GM23248 (cell line): ENCODE measurements at regions not wholly inside any gene's neighbourhood (a gene's known extent, or its start where the extent isn't known, plus 50 kb on each side); places are given as distances from the start of the nearest gene placed in this dataset.

Source experiments
- EZH2 ChIP-seq: fragments of 200-600 bp; sonication (generic); IDR thresholded peaks from 2 replicates; pipeline ENCODE4 v1.6.1; 2018; ENCODE audit warnings: antibody characterized with exemption, mild to moderate bottlenecking; ENCODE audit not compliant: insufficient read depth, poor library complexity, severe bottlenecking
- EZH2phosphoT487 ChIP-seq: fragments of 200-600 bp; sonication (generic); IDR thresholded peaks from 2 replicates; pipeline ENCODE4 v1.6.1; 2018; ENCODE audit warnings: antibody characterized with exemption, moderate library complexity, mild to moderate bottlenecking, low read depth; ENCODE audit not compliant: insufficient read depth

- no peak for TF ChIP-seq EZH2phosphoT487
- TF ChIP-seq EZH2 = no peak
Observed at GRCh38 chr4:26017531-26017930, 103.5 kb downstream of the SMIM20 start.
